ENCODE measurements at regions not wholly inside any gene's neighbourhood (a gene's known extent, or its start where the extent isn't known, plus 50 kb on each side); places are given as distances from the start of the nearest gene placed in this dataset.

- Histone ChIP-seq H3K4me2 (ENCODE audit: low read length) (no peak overlapping the region), H3F3A (ENCODE audit: control insufficient read depth, insufficient read depth) (no peaks in the 10 kb centered on the region), H3K27me3 (ENCODE audit: control insufficient read depth, low read length) (no peaks in the 10 kb centered on the region), H3K27ac (ENCODE audit: low read depth, low read length) (no peak overlapping the region), H3K4me1 (ENCODE audit: control insufficient read depth, low read length) (no peaks in the 10 kb centered on the region), H3K79me2 (ENCODE audit: control insufficient read depth, low read length) (no peaks in the 10 kb centered on the region), H4K20me1 (ENCODE audit: control insufficient read depth, insufficient read depth, low read depth, low read length) (no peaks in the 10 kb centered on the region), H3K9me2 (replicated peaks; ENCODE audit: control insufficient read depth, low read length) (no peaks in the 10 kb centered on the region), H3K9me3 (ENCODE audit: control insufficient read depth, insufficient read depth, low read length) (no peaks in the 10 kb centered on the region), H3K36me3 (ENCODE audit: control insufficient read depth, low read length) (no peaks in the 10 kb centered on the region), H3K4me3 (ENCODE audit: low read length) (no peak overlapping the region)
- TF ChIP-seq EZH2phosphoT487 (IDR thresholded peaks at IDR 0.05; ENCODE audit: borderline replicate concordance, low read length) (no peak), CTCF (IDR thresholded peaks at IDR 0.05; ENCODE audit: low read depth, low read length, poor library complexity, severe bottlenecking) (no peak)
Measured at GRCh38 chr10:128258421-128258976, 132.3 kb upstream of the MKI67 start.

GRCh38 chr10:128263891-128264688 lies 137.9 kb upstream of the MKI67 start:
- Histone ChIP-seq H3K9me3 (ENCODE audit: control insufficient read depth, insufficient read depth, low read length) (no peaks in the 10 kb centered on the region), H3K4me1 (ENCODE audit: control insufficient read depth, low read length) (no peaks in the 10 kb centered on the region), H3K4me2 (ENCODE audit: low read length) (no peak overlapping the region), H3K27me3 (ENCODE audit: control insufficient read depth, low read length) (no peaks in the 10 kb centered on the region), H3F3A (ENCODE audit: control insufficient read depth, insufficient read depth) (no peaks in the 10 kb centered on the region), H3K27ac (ENCODE audit: low read depth, low read length) (no peak overlapping the region), H3K9me2 (replicated peaks; ENCODE audit: control insufficient read depth, low read length) (no peaks in the 10 kb centered on the region), H3K4me3 (ENCODE audit: low read length) (no peak overlapping the region), H4K20me1 (ENCODE audit: control insufficient read depth, insufficient read depth, low read depth, low read length) (no peaks in the 10 kb centered on the region), H3K79me2 (ENCODE audit: control insufficient read depth, low read length) (no peaks in the 10 kb centered on the region), H3K36me3 (ENCODE audit: control insufficient read depth, low read length) (no peaks in the 10 kb centered on the region)
- no peak for TF ChIP-seq EZH2phosphoT487 (IDR thresholded peaks at IDR 0.05; ENCODE audit: borderline replicate concordance, low read length)
- TF ChIP-seq CTCF (IDR thresholded peaks at IDR 0.05; ENCODE audit: low read depth, low read length, poor library complexity, severe bottlenecking) = peak; percentile 69

DNA sequence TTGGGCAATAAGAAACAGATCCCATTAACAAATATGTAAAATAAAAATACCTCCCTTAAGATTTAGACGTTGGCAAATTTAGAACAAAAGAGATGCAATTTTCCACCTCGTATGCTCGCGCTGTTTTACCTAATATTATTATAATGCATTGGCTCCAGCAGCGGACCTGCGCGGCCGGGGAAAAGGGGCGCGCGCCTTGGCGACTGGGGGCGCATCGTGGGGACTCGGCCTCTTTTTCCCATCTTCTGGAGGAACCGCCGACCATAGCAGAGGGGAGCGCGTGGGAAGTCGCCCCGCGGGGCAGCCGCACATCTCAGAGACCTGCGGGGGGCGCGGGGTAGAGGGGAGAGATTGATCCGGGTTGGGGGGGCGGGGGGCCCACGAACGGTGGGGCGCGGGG lies 139.4 kb upstream of the MKI67 start:
- Histone ChIP-seq H3K4me1 (ENCODE audit: control insufficient read depth, low read length) (no peaks in the 10 kb centered on the region), H3F3A (ENCODE audit: control insufficient read depth, insufficient read depth) (no peaks in the 10 kb centered on the region), H3K4me3 (ENCODE audit: low read length) (no peak overlapping the region), H3K4me2 (ENCODE audit: low read length) (no peak overlapping the region), H3K9me2 (replicated peaks; ENCODE audit: control insufficient read depth, low read length) (no peaks in the 10 kb centered on the region), H3K9me3 (ENCODE audit: control insufficient read depth, insufficient read depth, low read length) (no peaks in the 10 kb centered on the region), H3K27me3 (ENCODE audit: control insufficient read depth, low read length) (no peaks in the 10 kb centered on the region), H3K36me3 (ENCODE audit: control insufficient read depth, low read length) (no peaks in the 10 kb centered on the region), H3K79me2 (ENCODE audit: control insufficient read depth, low read length) (no peaks in the 10 kb centered on the region), H4K20me1 (ENCODE audit: control insufficient read depth, insufficient read depth, low read depth, low read length) (no peaks in the 10 kb centered on the region), H3K27ac (ENCODE audit: low read depth, low read length) (no peak overlapping the region)
- no peak for TF ChIP-seq CTCF (IDR thresholded peaks at IDR 0.05; ENCODE audit: low read depth, low read length, poor library complexity, severe bottlenecking)
- TF ChIP-seq EZH2phosphoT487 (IDR thresholded peaks at IDR 0.05; ENCODE audit: borderline replicate concordance, low read length) = no peak

Measured in DOHH2 (cell line).